ENCODE measurements at regions not wholly inside any gene's neighbourhood (a gene's known extent, or its start where the extent isn't known, plus 50 kb on each side); places are given as distances from the start of the nearest gene placed in this dataset.
"Not testable (repeated sequence)": the region's sequence is repeated elsewhere in the genome, so short reads cannot be mapped to it uniquely, and the experiment has no call there.

GRCh38 chr2:209008636-209009287, 415.1 kb upstream of the MAP2 start:
- DNase-seq (ENCODE audit: insufficient read length, low spot score) (no peak), FAIRE-seq (no peak)

GRCh38 chr2:209018633-209019032, 405.2 kb upstream of the MAP2 start:
- not testable (repeated sequence) for FAIRE-seq; DNase-seq (ENCODE audit: insufficient read length, low spot score)

- FAIRE-seq, result no peak
- DNase-seq (ENCODE audit: insufficient read length, low spot score), result no peak
Measured at GRCh38 chr2:209029249-209029648, 394.6 kb upstream of the MAP2 start.

- FAIRE-seq (no peak), DNase-seq (ENCODE audit: insufficient read length, low spot score) (no peak)
Measured at GRCh38 chr2:209044307-209044706, 379.5 kb upstream of the MAP2 start.

- DNase-seq (ENCODE audit: insufficient read length, low spot score) (no peak), FAIRE-seq (no peak)
Measured at GRCh38 chr2:209046163-209046562, 377.7 kb upstream of the MAP2 start.

GRCh38 chr2:209049608-209050007, 374.2 kb upstream of the MAP2 start:
- FAIRE-seq, result no peak
- no peak for DNase-seq (ENCODE audit: insufficient read length, low spot score)

GRCh38 chr2:209062210-209062609, 361.6 kb upstream of the MAP2 start:
- DNase-seq (ENCODE audit: insufficient read length, low spot score) (no peak), FAIRE-seq (no peak)

GRCh38 chr2:209070262-209070661, 353.6 kb upstream of the MAP2 start:
- FAIRE-seq, result no peak
- no peak for DNase-seq (ENCODE audit: insufficient read length, low spot score)

- FAIRE-seq, result no peak
- no peak for DNase-seq (ENCODE audit: insufficient read length, low spot score)
Measured at GRCh38 chr2:209073151-209073550, 350.7 kb upstream of the MAP2 start.

GRCh38 chr2:209074711-209075110, 349.1 kb upstream of the MAP2 start:
- no peak for FAIRE-seq
- DNase-seq (ENCODE audit: insufficient read length, low spot score), result no peak

GRCh38 chr2:209076151-209076550, 347.7 kb upstream of the MAP2 start:
- DNase-seq (ENCODE audit: insufficient read length, low spot score) (no peak), FAIRE-seq (no peak)

GRCh38 chr2:209086761-209087160, 337.1 kb upstream of the MAP2 start:
- no peak for FAIRE-seq
- no peak for DNase-seq (ENCODE audit: insufficient read length, low spot score)

GRCh38 chr2:209091056-209091455, 332.8 kb upstream of the MAP2 start:
- no peak for FAIRE-seq

GRCh38 chr2:209094221-209094620, 329.6 kb upstream of the MAP2 start:
- no peak for DNase-seq (ENCODE audit: insufficient read length, low spot score)
- FAIRE-seq, result no peak

More at GRCh38 chr2:209091056-209091455, 332.8 kb upstream of the MAP2 start:
- no peak for DNase-seq (ENCODE audit: insufficient read length, low spot score)

- FAIRE-seq, result no peak
Measured at GRCh38 chr2:209095432-209095831, 328.4 kb upstream of the MAP2 start.

GRCh38 chr2:209097168-209097567, 326.7 kb upstream of the MAP2 start:
- FAIRE-seq (no peak), DNase-seq (ENCODE audit: insufficient read length, low spot score) (no peak)

More at GRCh38 chr2:209095432-209095831, 328.4 kb upstream of the MAP2 start:
- no peak for DNase-seq (ENCODE audit: insufficient read length, low spot score)

GRCh38 chr2:209102319-209102718, 321.5 kb upstream of the MAP2 start:
- DNase-seq (ENCODE audit: insufficient read length, low spot score) (no peak), FAIRE-seq (no peak)

- FAIRE-seq (no peak), DNase-seq (ENCODE audit: insufficient read length, low spot score) (no peak)
Measured at GRCh38 chr2:209113026-209113425, 310.8 kb upstream of the MAP2 start.

- DNase-seq (ENCODE audit: insufficient read length, low spot score) (no peak), FAIRE-seq (no peak)
Measured at GRCh38 chr2:209114588-209115240, 309.1 kb upstream of the MAP2 start.

GRCh38 chr2:209121691-209122090, 302.2 kb upstream of the MAP2 start:
- DNase-seq (ENCODE audit: insufficient read length, low spot score) (no peak), FAIRE-seq (no peak)

GRCh38 chr2:209125291-209125690, 298.6 kb upstream of the MAP2 start:
- no peak for DNase-seq (ENCODE audit: insufficient read length, low spot score)
- FAIRE-seq, result no peak

- DNase-seq (ENCODE audit: insufficient read length, low spot score) (no peak), FAIRE-seq (no peak)
Measured at GRCh38 chr2:209138079-209138478, 285.8 kb upstream of the MAP2 start.

Measured in GM19239 (cell line).